ENCODE measurements at regions not wholly inside any gene's neighbourhood (a gene's known extent, or its start where the extent isn't known, plus 50 kb on each side); places are given as distances from the start of the nearest gene placed in this dataset.
"Not testable (repeated sequence)": the region's sequence is repeated elsewhere in the genome, so short reads cannot be mapped to it uniquely, and the experiment has no call there.

DNA sequence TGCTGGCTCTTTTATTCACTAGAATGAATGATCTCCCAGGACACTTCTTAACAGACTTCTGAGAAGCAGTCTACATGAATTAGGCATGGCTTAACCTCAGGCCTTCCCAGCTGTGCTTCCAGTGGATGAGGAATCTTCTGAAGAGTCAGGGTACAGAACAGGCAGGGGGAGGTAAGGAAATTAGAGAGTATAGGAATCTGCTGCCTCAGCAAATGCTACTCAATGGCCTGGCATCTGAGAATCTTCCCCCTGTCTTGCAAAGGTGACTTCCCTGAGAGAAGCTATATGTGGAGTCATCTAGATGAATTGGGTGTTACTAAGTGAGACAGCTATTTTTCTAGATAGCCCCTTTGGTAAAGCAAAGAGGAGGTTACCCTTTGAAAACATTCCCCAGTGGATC lies 496.2 kb upstream of the CCDC196 start:
- Histone ChIP-seq H3K4me2 (no peak overlapping the region), H3K27me3 (no peaks in the 10 kb centered on the region), H3K4me1 (ENCODE audit: insufficient read depth) (no peaks in the 10 kb centered on the region), H2AFZ (no peak overlapping the region), H3K9me3 (ENCODE audit: low read depth) (no peaks in the 10 kb centered on the region), H4K20me1 (ENCODE audit: insufficient read depth, poor library complexity, severe bottlenecking) (no peaks in the 10 kb centered on the region), H3K9me2 (replicated peaks; ENCODE audit: insufficient read depth) (no peaks in the 10 kb centered on the region), H3K27ac (no peak overlapping the region), H3K4me3 (no peak overlapping the region), H3K79me2 (no peaks in the 10 kb centered on the region), H3K36me3 (replicated peaks; ENCODE audit: insufficient read depth, low read depth) (no peaks in the 10 kb centered on the region)
- DNase-seq (ENCODE audit: low spot score): no peak
- TF ChIP-seq, protein P1, sequence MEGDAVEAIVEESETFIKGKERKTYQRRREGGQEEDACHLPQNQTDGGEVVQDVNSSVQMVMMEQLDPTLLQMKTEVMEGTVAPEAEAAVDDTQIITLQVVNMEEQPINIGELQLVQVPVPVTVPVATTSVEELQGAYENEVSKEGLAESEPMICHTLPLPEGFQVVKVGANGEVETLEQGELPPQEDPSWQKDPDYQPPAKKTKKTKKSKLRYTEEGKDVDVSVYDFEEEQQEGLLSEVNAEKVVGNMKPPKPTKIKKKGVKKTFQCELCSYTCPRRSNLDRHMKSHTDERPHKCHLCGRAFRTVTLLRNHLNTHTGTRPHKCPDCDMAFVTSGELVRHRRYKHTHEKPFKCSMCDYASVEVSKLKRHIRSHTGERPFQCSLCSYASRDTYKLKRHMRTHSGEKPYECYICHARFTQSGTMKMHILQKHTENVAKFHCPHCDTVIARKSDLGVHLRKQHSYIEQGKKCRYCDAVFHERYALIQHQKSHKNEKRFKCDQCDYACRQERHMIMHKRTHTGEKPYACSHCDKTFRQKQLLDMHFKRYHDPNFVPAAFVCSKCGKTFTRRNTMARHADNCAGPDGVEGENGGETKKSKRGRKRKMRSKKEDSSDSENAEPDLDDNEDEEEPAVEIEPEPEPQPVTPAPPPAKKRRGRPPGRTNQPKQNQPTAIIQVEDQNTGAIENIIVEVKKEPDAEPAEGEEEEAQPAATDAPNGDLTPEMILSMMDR (IDR thresholded peaks at IDR 0.05; ENCODE audit: poor library complexity): no peak
- TF ChIP-seq EZH2 (IDR thresholded peaks at IDR 0.05; ENCODE audit: borderline replicate concordance) (no peak), EZH2phosphoT487 (IDR thresholded peaks at IDR 0.05; ENCODE audit: low read depth, severe bottlenecking, unreplicated experiment) (no peak)

DNA sequence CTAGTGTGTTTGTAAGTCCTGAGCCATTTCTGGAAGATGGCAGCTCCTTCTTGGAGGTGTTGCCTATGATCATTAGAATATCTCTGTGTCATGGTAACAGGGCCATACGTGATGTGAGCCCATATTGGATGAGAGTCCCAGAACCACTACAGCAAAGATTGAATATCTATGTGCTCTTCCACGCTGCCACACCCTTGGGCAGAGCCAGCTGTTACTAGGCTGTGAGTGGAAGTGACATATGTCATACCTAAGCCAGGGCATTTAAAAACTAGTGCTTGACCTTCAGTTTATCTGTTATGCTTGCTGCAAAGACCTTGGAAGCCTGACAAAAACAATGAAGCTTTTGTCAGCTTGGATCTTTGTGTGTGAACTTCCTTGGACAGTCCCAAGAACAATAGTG lies 495.1 kb upstream of the CCDC196 start:
- TF ChIP-seq EZH2phosphoT487 (IDR thresholded peaks at IDR 0.05; ENCODE audit: low read depth, severe bottlenecking, unreplicated experiment) (no peak), EZH2 (IDR thresholded peaks at IDR 0.05; ENCODE audit: borderline replicate concordance) (no peak)
- TF ChIP-seq, protein P1 (IDR thresholded peaks at IDR 0.05; ENCODE audit: poor library complexity): no peak
- Histone ChIP-seq H3K79me2 (no peaks in the 10 kb centered on the region), H2AFZ (no peak overlapping the region), H3K4me1 (ENCODE audit: insufficient read depth) (no peaks in the 10 kb centered on the region), H3K4me2 (no peak overlapping the region), H3K36me3 (replicated peaks; ENCODE audit: insufficient read depth, low read depth) (no peaks in the 10 kb centered on the region), H3K9me3 (ENCODE audit: low read depth) (no peaks in the 10 kb centered on the region), H3K4me3 (no peak overlapping the region), H3K9me2 (replicated peaks; ENCODE audit: insufficient read depth) (no peaks in the 10 kb centered on the region), H3K27ac (no peak overlapping the region), H4K20me1 (ENCODE audit: insufficient read depth, poor library complexity, severe bottlenecking) (no peaks in the 10 kb centered on the region), H3K27me3 (no peaks in the 10 kb centered on the region)
- WGBS (ENCODE audit: low lambda C conversion rate, missing lambda C conversion rate): 97% methylated on average over 2 of the region's 2 CpGs
- DNase-seq (ENCODE audit: low spot score): no peak

DNA sequence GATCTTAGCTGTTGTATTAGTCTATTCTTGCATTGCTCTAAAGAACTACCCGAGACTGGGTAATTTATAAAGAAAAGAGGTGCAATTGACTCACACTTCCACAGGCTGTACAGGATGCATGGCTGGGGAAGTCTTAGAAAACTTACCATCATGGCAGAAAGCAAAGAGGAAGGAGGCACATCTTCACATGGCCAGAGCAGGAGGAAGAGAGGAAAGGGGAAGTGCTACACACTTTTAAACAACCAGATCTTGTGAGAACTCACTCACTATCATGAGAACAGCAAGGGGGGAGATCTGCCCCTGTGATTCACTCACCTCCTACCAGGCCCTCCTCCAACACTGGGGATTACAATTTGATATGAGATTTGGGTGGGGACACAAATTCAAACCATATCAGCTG lies 494.2 kb upstream of the CCDC196 start:
- DNase-seq (ENCODE audit: low spot score); H3K27me3 ChIP-seq; H3K27ac ChIP-seq; H3K36me3 ChIP-seq (replicated peaks; ENCODE audit: insufficient read depth, low read depth); H3K4me2 ChIP-seq; H4K20me1 ChIP-seq (ENCODE audit: insufficient read depth, poor library complexity, severe bottlenecking); H3K79me2 ChIP-seq; H3K9me3 ChIP-seq (ENCODE audit: low read depth); H2AFZ ChIP-seq; H3K9me2 ChIP-seq (replicated peaks; ENCODE audit: insufficient read depth); H3K4me3 ChIP-seq; H3K4me1 ChIP-seq (ENCODE audit: insufficient read depth): not testable (repeated sequence)
- 81% methylated on average over 1 of the region's 1 CpG for WGBS (ENCODE audit: low lambda C conversion rate, missing lambda C conversion rate)

DNA sequence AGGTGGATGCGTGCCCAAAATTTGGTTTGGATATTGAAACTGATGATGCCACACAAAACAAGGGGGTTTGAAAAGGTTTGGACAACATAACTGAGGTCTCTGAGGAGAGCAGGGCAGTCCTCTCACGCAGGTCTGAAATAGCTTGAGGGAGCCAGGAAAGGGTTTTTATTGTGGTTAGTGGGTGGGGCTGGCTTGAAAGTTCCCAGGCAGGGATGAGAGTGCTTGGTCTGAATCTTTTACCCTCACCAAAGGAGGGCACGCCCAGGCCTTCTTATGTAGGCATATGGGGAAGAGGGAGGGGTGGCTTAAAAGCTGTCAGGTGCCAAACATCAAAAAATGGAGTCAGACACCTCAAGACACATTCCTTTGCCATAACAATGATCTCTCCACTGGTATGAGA lies 493.1 kb upstream of the CCDC196 start:
- Histone ChIP-seq H3K27me3 (no peaks in the 10 kb centered on the region), H3K4me2 (no peak overlapping the region), H3K9me2 (replicated peaks; ENCODE audit: insufficient read depth) (no peaks in the 10 kb centered on the region), H3K36me3 (replicated peaks; ENCODE audit: insufficient read depth, low read depth) (no peaks in the 10 kb centered on the region), H3K79me2 (no peaks in the 10 kb centered on the region), H3K9me3 (ENCODE audit: low read depth) (no peaks in the 10 kb centered on the region), H3K4me1 (ENCODE audit: insufficient read depth) (no peaks in the 10 kb centered on the region), H4K20me1 (ENCODE audit: insufficient read depth, poor library complexity, severe bottlenecking) (no peaks in the 10 kb centered on the region), H3K27ac (no peak overlapping the region), H3K4me3 (no peak overlapping the region), H2AFZ (no peak overlapping the region)
- TF ChIP-seq EZH2 (IDR thresholded peaks at IDR 0.05; ENCODE audit: borderline replicate concordance) (no peak), EZH2phosphoT487 (IDR thresholded peaks at IDR 0.05; ENCODE audit: low read depth, severe bottlenecking, unreplicated experiment) (no peak)
- TF ChIP-seq, protein P1 (IDR thresholded peaks at IDR 0.05; ENCODE audit: poor library complexity): no peak
- DNase-seq (ENCODE audit: low spot score): no peak
- WGBS (ENCODE audit: low lambda C conversion rate, missing lambda C conversion rate): 74% methylated on average over 3 of the region's 3 CpGs

Data from hepatocyte (in vitro differentiated cells).